A549 (cell line): ENCODE measurements at regions not wholly inside any gene's neighbourhood (a gene's known extent, or its start where the extent isn't known, plus 50 kb on each side); places are given as distances from the start of the nearest gene placed in this dataset.
"Not testable (repeated sequence)": the region's sequence is repeated elsewhere in the genome, so short reads cannot be mapped to it uniquely, and the experiment has no call there.

Source experiments
- ATAC-seq, 2 experiments: fragments of 200-7000 bp in 1 of 2; fragments of >200 bp in 1 of 2; cut with Nextera tagmentation in 1 of 2; cut with Tn5 transposase in 1 of 2; 3 replicates each; pipeline versions ENCODE4 v1.8.0 to v1.9.1; 2018 to 2020; ENCODE audit warnings: mild to moderate bottlenecking in 1 of 2, moderate library complexity in 1 of 2
- CTCF ChIA-PET: fragments of 300-600 bp; sonication (Branson Sonifier 250); formaldehyde crosslinking; extraction: SDS; loops from one replicate; lab custom pipeline; 2021; ENCODE audit warnings: antibody characterized with exemption, inconsistent platforms; lab: Yijun Ruan, JAX
- POLR2A ChIA-PET: fragments of 350-600 bp; formaldehyde crosslinking; extraction: SDS; loops from one replicate; lab custom pipeline; 2021; ENCODE audit warnings: antibody characterized with exemption, inconsistent platforms; lab: Yijun Ruan, JAX
- DNase-seq, 2 experiments: peaks; one replicate each; pipeline versions ENCODE4 v3.0.0 to v3.0.0-alpha.2; 2011 to 2016; ENCODE audit warnings: low read depth in 1 of 2, low spot score in 1 of 2
- FAIRE-seq: peaks from 2 replicates; lab custom pipeline; 2011; peaks lifted over from hg19 to GRCh38; lab: Jason Lieb, UNC
- H3K27ac ChIP-seq, 2 experiments: fragments of >200 bp; sonication (Bioruptor Twin); formaldehyde crosslinking; 3 replicates each; pipeline ENCODE4 v1.5.1; 2016 to 2017
- H3K4me1 ChIP-seq: fragments of >200 bp; sonication (Bioruptor Twin); formaldehyde crosslinking; 3 replicates; pipeline ENCODE4 v1.6.1; 2016
- H3K4me2 ChIP-seq: fragments of >200 bp; sonication (Bioruptor Twin); formaldehyde crosslinking; 3 replicates; pipeline ENCODE4 v1.6.1; 2016
- H3K4me3 ChIP-seq: fragments of >200 bp; sonication (Bioruptor Twin); formaldehyde crosslinking; 3 replicates; pipeline ENCODE4 v1.5.1; 2016
- H3K9me3 ChIP-seq: fragments of >200 bp; sonication (Bioruptor Twin); formaldehyde crosslinking; 3 replicates; pipeline ENCODE4 v1.6.1; 2016
- BCL3 ChIP-seq: fragments of >200 bp; sonication (Bioruptor Twin); formaldehyde crosslinking; IDR thresholded peaks from 3 replicates; pipeline ENCODE4 v1.6.1; 2016
- CHD2 ChIP-seq: fragments of 150-350 bp; IDR thresholded peaks from 2 replicates; pipeline ENCODE4 v1.6.1; 2014; ENCODE audit warnings: low read length; ENCODE audit not compliant: partially characterized antibody
- EHMT2 ChIP-seq: fragments of 200-600 bp; sonication (generic); IDR thresholded peaks from 2 replicates; pipeline ENCODE4 v1.6.1; 2016; ENCODE audit warnings: antibody characterized with exemption, low read depth, mild to moderate bottlenecking, moderate library complexity
- ESRRA ChIP-seq: fragments of 150-350 bp; IDR thresholded peaks from 2 replicates; pipeline ENCODE4 v1.6.1; 2014; ENCODE audit warnings: mild to moderate bottlenecking, low read length, borderline replicate concordance
- FOSL2 ChIP-seq, 2 experiments: fragments of 450-650 bp in 1 of 2; fragments of >200 bp in 1 of 2; sonication (Bioruptor Twin) in 1 of 2; formaldehyde crosslinking; IDR thresholded peaks; 2 replicates each; pipeline versions ENCODE4 v1.5.0 to v1.6.1; 2016 to 2020; ENCODE audit warnings: mild to moderate bottlenecking in 1 of 2, moderate library complexity in 1 of 2
- FOXS1 ChIP-seq: fragments of 250-450 bp; sonication (Bioruptor Pico); IDR thresholded peaks from 2 replicates; pipeline ENCODE4 v1.5.0; 2020; ENCODE audit warnings: mild to moderate bottlenecking, moderate library complexity
- HOXA7 ChIP-seq: fragments of 250-450 bp; sonication (Bioruptor Pico); IDR thresholded peaks from 2 replicates; pipeline ENCODE4 v1.5.0; 2020; ENCODE audit warnings: mild to moderate bottlenecking, moderate library complexity
- HOXB13 ChIP-seq: fragments of 250-450 bp; sonication (Bioruptor Pico); IDR thresholded peaks from 2 replicates; pipeline ENCODE4 v1.5.0; 2020; ENCODE audit warnings: low read depth, mild to moderate bottlenecking, moderate library complexity
- JUN ChIP-seq, 2 experiments: fragments of >200 bp; sonication (Bioruptor Twin); formaldehyde crosslinking; IDR thresholded peaks; 2 replicates in 1 of 2; 3 replicates in 1 of 2; pipeline ENCODE4 v1.6.1; 2016 to 2017
- JUNB ChIP-seq: fragments of >200 bp; sonication (Bioruptor Twin); formaldehyde crosslinking; IDR thresholded peaks from 2 replicates; pipeline ENCODE4 v1.6.1; 2016
- NPAS2 ChIP-seq: fragments of 250-450 bp; sonication (Bioruptor Pico); IDR thresholded peaks from 2 replicates; pipeline ENCODE4 v1.8.0; 2022; ENCODE audit warnings: mild to moderate bottlenecking, moderate library complexity, borderline replicate concordance
- POLR2AphosphoS2 ChIP-seq: conservative IDR thresholded peaks from 2 replicates; pipeline ENCODE4 v1.6.1; 2012; ENCODE audit warnings: low read length, improper control_type of control experiment, inconsistent platforms
- RAD21 ChIP-seq, 2 experiments: fragments of >200 bp in 1 of 2; sonication (Bioruptor Twin) in 1 of 2; formaldehyde crosslinking in 1 of 2; IDR thresholded peaks in 1 of 2; conservative IDR thresholded peaks in 1 of 2; 2 replicates in 1 of 2; 3 replicates in 1 of 2; pipeline ENCODE4 v1.6.1; 2012 to 2018; ENCODE audit warnings: inconsistent platforms in 1 of 2
- RCOR1 ChIP-seq: fragments of 150-350 bp; IDR thresholded peaks from 2 replicates; pipeline ENCODE4 v1.6.1; 2014; ENCODE audit warnings: antibody characterized with exemption, low read length, low read depth
- SREBF2 ChIP-seq: fragments of 450-650 bp; IDR thresholded peaks from 2 replicates; pipeline ENCODE4 v1.6.1; 2014; ENCODE audit warnings: mild to moderate bottlenecking, moderate library complexity
- ZC3H11A ChIP-seq: fragments of 450-650 bp; IDR thresholded peaks from 2 replicates; pipeline ENCODE4 v1.6.1; 2014; ENCODE audit warnings: antibody characterized with exemption, mild to moderate bottlenecking
- WGBS: methylation state at CpG from one replicate; pipeline ENCODE4 v1.1.6; 2017; ENCODE audit errors: missing lambda C conversion rate; 5-methylcytosine and 5-hydroxymethylcytosine counted together
- TF ChIP-seq, protein P1 (sequence below): fragments of 450-650 bp; IDR thresholded peaks from 2 replicates; pipeline ENCODE4 v1.6.1; 2014; ENCODE audit warnings: antibody characterized with exemption
- TF ChIP-seq, protein P2 (sequence below): fragments of >200 bp; sonication (Bioruptor Twin); formaldehyde crosslinking; IDR thresholded peaks from 2 replicates; pipeline ENCODE4 v1.6.1; 2016
- TF ChIP-seq, protein P3 (sequence below): IDR thresholded peaks from 2 replicates; pipeline ENCODE4 v1.6.1; 2012

DNA sequence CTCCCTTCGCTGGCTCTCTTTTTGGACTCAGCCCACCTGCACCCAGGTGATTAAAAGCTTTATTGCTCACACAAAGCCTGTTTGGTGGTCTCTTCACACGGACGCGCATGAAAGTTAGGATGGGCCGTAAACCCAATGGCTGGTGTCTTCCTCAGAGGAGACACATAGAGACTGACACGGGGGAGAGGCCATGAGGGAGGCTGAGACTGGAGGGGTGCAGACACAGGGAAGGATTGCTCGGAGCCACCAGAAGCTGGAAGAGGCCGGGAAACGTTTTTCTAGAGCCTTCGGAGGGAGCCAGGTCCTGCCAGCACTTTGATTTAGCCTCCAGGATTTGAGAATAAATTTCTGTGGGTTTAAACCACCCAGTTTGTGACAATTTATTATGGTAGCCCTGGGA lies 274.9 kb downstream of the AGTPBP1 start:
- no peaks in the 10 kb centered on the region for H3K9me3 ChIP-seq
- no peak overlapping the region for H3K27ac ChIP-seq
- no peaks in the 10 kb centered on the region for H3K4me1 ChIP-seq
- 49% methylated on average over 10 of the region's 10 CpGs for WGBS
- ChIA-PET CTCF (no interaction called here), POLR2A (no interaction called here)
- H3K4me3 ChIP-seq, result no peak overlapping the region
- TF ChIP-seq, protein P1, sequence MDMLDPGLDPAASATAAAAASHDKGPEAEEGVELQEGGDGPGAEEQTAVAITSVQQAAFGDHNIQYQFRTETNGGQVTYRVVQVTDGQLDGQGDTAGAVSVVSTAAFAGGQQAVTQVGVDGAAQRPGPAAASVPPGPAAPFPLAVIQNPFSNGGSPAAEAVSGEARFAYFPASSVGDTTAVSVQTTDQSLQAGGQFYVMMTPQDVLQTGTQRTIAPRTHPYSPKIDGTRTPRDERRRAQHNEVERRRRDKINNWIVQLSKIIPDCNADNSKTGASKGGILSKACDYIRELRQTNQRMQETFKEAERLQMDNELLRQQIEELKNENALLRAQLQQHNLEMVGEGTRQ, result no peak
- TF ChIP-seq RCOR1 (no peak), SREBF2 (no peak), HOXA7 (CRISPR knock-in tag) (no peak), EHMT2 (no peak), HOXB13 (CRISPR knock-in tag) (no peak), FOSL2 (IDR thresholded peaks at IDR 0.05) (no peak), FOSL2 (CRISPR knock-in tag; IDR thresholded peaks at IDR 0.05) (no peak)
- H3K4me2 ChIP-seq, result no peak overlapping the region
- no peak for FAIRE-seq
- no peak for DNase-seq
- no peak for ATAC-seq

GRCh38 chr9:85458114-85458864 lies 283.5 kb downstream of the AGTPBP1 start:
- POLR2A ChIA-PET, H3K9me3 ChIP-seq, CTCF ChIA-PET, FAIRE-seq, H3K4me3 ChIP-seq, DNase-seq, H3K4me1 ChIP-seq, H3K4me2 ChIP-seq, H3K27ac ChIP-seq, ATAC-seq: not testable (repeated sequence)
- 46% methylated on average over 5 of the region's 5 CpGs for WGBS

- ChIA-PET POLR2A (no interaction called here), CTCF (interaction anchor here (0.7 kb wide), 1 partner anchor 53 kb away, joined by 4 read pairs; no protein-coding TSS in a partner anchor)
- ATAC-seq, result no peak
- H3K4me3 ChIP-seq, result no peak overlapping the region
- WGBS, result 44% methylated on average over 5 of the region's 5 CpGs
- no peak for FAIRE-seq
- H3K4me1 ChIP-seq, result no peaks in the 10 kb centered on the region
- H3K27ac ChIP-seq, result no peak overlapping the region
- DNase-seq, result no peak
- no peak for TF ChIP-seq SREBF2
- TF ChIP-seq, protein P2, sequence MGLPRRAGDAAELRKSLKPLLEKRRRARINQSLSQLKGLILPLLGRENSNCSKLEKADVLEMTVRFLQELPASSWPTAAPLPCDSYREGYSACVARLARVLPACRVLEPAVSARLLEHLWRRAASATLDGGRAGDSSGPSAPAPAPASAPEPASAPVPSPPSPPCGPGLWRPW, result no peak
- TF ChIP-seq BCL3, result no peak
- no peak for TF ChIP-seq RAD21 (conservative IDR thresholded peaks at IDR 0.05 in 1 of 2, IDR thresholded peaks at IDR 0.05 in 1 of 2)
- TF ChIP-seq EHMT2, result no peak
- TF ChIP-seq JUN (IDR thresholded peaks at IDR 0.05), result no peak
- TF ChIP-seq ESRRA, result no peak
- TF ChIP-seq FOXS1 (CRISPR knock-in tag), result no peak
- no peak for TF ChIP-seq ZC3H11A
- TF ChIP-seq, protein P3, sequence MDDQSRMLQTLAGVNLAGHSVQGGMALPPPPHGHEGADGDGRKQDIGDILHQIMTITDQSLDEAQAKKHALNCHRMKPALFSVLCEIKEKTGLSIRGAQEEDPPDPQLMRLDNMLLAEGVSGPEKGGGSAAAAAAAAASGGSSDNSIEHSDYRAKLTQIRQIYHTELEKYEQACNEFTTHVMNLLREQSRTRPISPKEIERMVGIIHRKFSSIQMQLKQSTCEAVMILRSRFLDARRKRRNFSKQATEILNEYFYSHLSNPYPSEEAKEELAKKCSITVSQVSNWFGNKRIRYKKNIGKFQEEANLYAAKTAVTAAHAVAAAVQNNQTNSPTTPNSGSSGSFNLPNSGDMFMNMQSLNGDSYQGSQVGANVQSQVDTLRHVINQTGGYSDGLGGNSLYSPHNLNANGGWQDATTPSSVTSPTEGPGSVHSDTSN, result no peak
- H3K4me2 ChIP-seq, result no peak overlapping the region
- H3K9me3 ChIP-seq, result no peaks in the 10 kb centered on the region
Measured at GRCh38 chr9:85453850-85454249, 287.9 kb downstream of the AGTPBP1 start.

DNA sequence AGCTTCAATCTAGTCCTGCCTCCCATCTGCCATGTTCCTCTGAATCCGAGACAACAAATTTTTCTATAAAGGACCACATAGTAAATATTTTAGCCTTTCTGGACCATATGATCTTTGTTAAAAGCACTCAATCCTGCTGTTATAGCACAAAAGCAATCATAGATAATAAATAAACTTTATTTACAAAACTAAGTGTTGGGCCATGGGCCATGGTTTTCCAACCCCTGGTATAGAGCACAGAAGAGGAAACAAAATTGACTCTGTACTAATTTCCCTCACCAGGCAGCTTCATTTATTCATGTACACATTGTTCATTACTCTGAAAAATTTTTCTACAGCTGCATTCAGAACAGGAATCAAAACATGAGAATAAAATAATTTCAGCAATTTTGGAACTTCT lies 288.9 kb downstream of the AGTPBP1 start:
- ATAC-seq, result no peak
- Histone ChIP-seq H3K4me1 (no peaks in the 10 kb centered on the region), H3K4me2 (no peak overlapping the region), H3K27ac (no peak overlapping the region), H3K4me3 (no peak overlapping the region), H3K9me3 (no peaks in the 10 kb centered on the region)
- TF ChIP-seq, protein P1, result no peak
- TF ChIP-seq NPAS2 (CRISPR knock-in tag) (no peak), POLR2AphosphoS2 (no peak), CHD2 (no peak), JUNB (no peak), FOSL2 (IDR thresholded peaks at IDR 0.05) (no peak), FOSL2 (CRISPR knock-in tag; IDR thresholded peaks at IDR 0.05) (no peak)
- WGBS, result 85% methylated on average over 1 of the region's 1 CpG
- FAIRE-seq, result no peak
- CTCF ChIA-PET, result interaction anchor here (0.7 kb wide), 1 partner anchor 518 kb away, joined by 3 read pairs; no protein-coding TSS in a partner anchor
- DNase-seq, result no peak
- POLR2A ChIA-PET, result no interaction called here
